Gastrocnemius medialis (tissue), 4 donors: ENCODE measurements at regions not wholly inside any gene's neighbourhood (a gene's known extent, or its start where the extent isn't known, plus 50 kb on each side); places are given as distances from the start of the nearest gene placed in this dataset.

Source experiments
- ATAC-seq, 2 donors: fragments of 150-250 bp; one replicate each; pipeline ENCODE4 v1.9.1; 2016
- DNase-seq, 2 donors: peaks; one replicate each; pipeline ENCODE4 v3.0.0-alpha.2; 2019
- H3K27ac ChIP-seq, 4 donors: fragments of 200-600 bp; sonication (generic); 1 replicate in 1 of 4; 2 replicates in 3 of 4; pipeline ENCODE4 v1.5.1; 2016 to 2018; ENCODE audit warnings: mild to moderate bottlenecking in 2 of 4, moderate library complexity in 1 of 4
- H3K27me3 ChIP-seq, 3 donors: fragments of 200-600 bp; sonication (generic) in 2 of 3; 1 replicate in 1 of 3; 2 replicates in 2 of 3; pipeline versions ENCODE4 v1.5.1 to v1.6.0; 2016 to 2019; ENCODE audit warnings: mild to moderate bottlenecking in 1 of 3, moderate library complexity in 1 of 3
- H3K36me3 ChIP-seq, 2 donors: fragments of 200-600 bp; sonication (generic) in 1 of 2; one replicate each; pipeline ENCODE4 v1.5.1; 2017 to 2018
- H3K4me1 ChIP-seq, 2 donors: fragments of 200-600 bp; sonication (generic) in 1 of 2; one replicate each; pipeline ENCODE4 v1.5.1; 2016 to 2017; ENCODE audit warnings: mild to moderate bottlenecking in 2 of 2
- H3K4me3 ChIP-seq, 4 donors: fragments of 200-600 bp; sonication (generic) in 3 of 4; 1 replicate in 1 of 4; 2 replicates in 3 of 4; pipeline ENCODE4 v1.5.1; 2016 to 2019; ENCODE audit warnings: mild to moderate bottlenecking in 2 of 4
- H3K9me3 ChIP-seq, 3 donors: fragments of 200-600 bp; sonication (generic) in 2 of 3; 1 replicate in 1 of 3; 2 replicates in 2 of 3; pipeline ENCODE4 v1.5.1; 2016 to 2019
- CTCF ChIP-seq, 5 experiments: fragments of 450-650 bp in 3 of 5; fragments of 200-600 bp in 2 of 5; sonication (generic) in 2 of 5; IDR thresholded peaks in 4 of 5; conservative IDR thresholded peaks in 1 of 5; 1 replicate in 4 of 5; 2 replicates in 1 of 5; pipeline ENCODE4 v1.5.1; 2016 to 2019; ENCODE audit warnings: antibody characterized with exemption in 5 of 5, mild to moderate bottlenecking in 3 of 5, moderate library complexity in 3 of 5
- POLR2A ChIP-seq, 2 donors: fragments of 450-650 bp; IDR thresholded peaks; one replicate each; pipeline ENCODE4 v1.6.1; 2017; ENCODE audit warnings: antibody characterized with exemption in 2 of 2, mild to moderate bottlenecking in 2 of 2, moderate library complexity in 2 of 2
- in situ Hi-C, 4 donors: fragments of 200-750 bp; cut with MboI; loops; one replicate each; pipeline versions ENCODE4 v1.15.0 to v1.8.0; 2017; ENCODE audit warnings: low sequenced_read_pairs in 4 of 4
- intact Hi-C: fragments of 100-400 bp; cut with DNase I; formaldehyde crosslinking; loops from one replicate; pipeline ENCODE4 v1.15.1; 2023; ENCODE audit warnings: low total_unique reads

- Histone ChIP-seq H3K4me3 (no peak overlapping the region), H3K27me3 (no peaks in the 10 kb centered on the region), H3K9me3 (no peaks in the 10 kb centered on the region), H3K36me3 (no peaks in the 10 kb centered on the region), H3K4me1 (no peaks in the 10 kb centered on the region), H3K27ac (no peak overlapping the region)
- in situ Hi-C loops: no loop called here
- intact Hi-C loops: no loop called here
- no peak for TF ChIP-seq CTCF (IDR thresholded peaks at IDR 0.05 in 4 of 5, conservative IDR thresholded peaks at IDR 0.05 in 1 of 5)
- TF ChIP-seq POLR2A (IDR thresholded peaks at IDR 0.05): no peak
- no peak for ATAC-seq
- DNase-seq: no peak
Measured at GRCh38 chr4:153969542-153969941, 180.7 kb upstream of the SFRP2 start.

GRCh38 chr4:153966641-153967040 lies 177.8 kb upstream of the SFRP2 start:
- Histone ChIP-seq H3K36me3 (no peaks in the 10 kb centered on the region), H3K27ac (no peak overlapping the region), H3K27me3 (no peaks in the 10 kb centered on the region), H3K4me1 (no peaks in the 10 kb centered on the region), H3K9me3 (no peaks in the 10 kb centered on the region), H3K4me3 (no peak overlapping the region)
- TF ChIP-seq CTCF (IDR thresholded peaks at IDR 0.05 in 4 of 5, conservative IDR thresholded peaks at IDR 0.05 in 1 of 5) (no peak), POLR2A (IDR thresholded peaks at IDR 0.05) (no peak)
- in situ Hi-C loops (no loop called here), intact Hi-C loops (no loop called here)
- ATAC-seq: no peak
- DNase-seq: no peak

- intact Hi-C loops: no loop called here
- Histone ChIP-seq H3K4me1 (no peaks in the 10 kb centered on the region), H3K27ac (no peak overlapping the region), H3K36me3 (no peaks in the 10 kb centered on the region), H3K4me3 (no peak overlapping the region), H3K9me3 (no peaks in the 10 kb centered on the region), H3K27me3 (no peaks in the 10 kb centered on the region)
- DNase-seq (no peak), ATAC-seq (no peak)
- in situ Hi-C loops: no loop called here
- TF ChIP-seq POLR2A (IDR thresholded peaks at IDR 0.05) (no peak), CTCF (IDR thresholded peaks at IDR 0.05 in 4 of 5, conservative IDR thresholded peaks at IDR 0.05 in 1 of 5) (no peak)
Measured at GRCh38 chr4:153963216-153963615, 174.3 kb upstream of the SFRP2 start.

- H3K4me3 ChIP-seq: no peak overlapping the region
- no peak for DNase-seq
- H3K4me1 ChIP-seq: no peaks in the 10 kb centered on the region
- ATAC-seq: no peak
- no peak for TF ChIP-seq CTCF (IDR thresholded peaks at IDR 0.05 in 4 of 5, conservative IDR thresholded peaks at IDR 0.05 in 1 of 5)
- no peak for TF ChIP-seq POLR2A (IDR thresholded peaks at IDR 0.05)
- intact Hi-C loops: no loop called here
- H3K27ac ChIP-seq: no peak overlapping the region
- in situ Hi-C loops: no loop called here
- no peaks in the 10 kb centered on the region for H3K27me3 ChIP-seq
- no peaks in the 10 kb centered on the region for H3K36me3 ChIP-seq
- no peaks in the 10 kb centered on the region for H3K9me3 ChIP-seq
Measured at GRCh38 chr4:153962311-153963039, 173.6 kb upstream of the SFRP2 start.

- Histone ChIP-seq H3K4me3 (no peak overlapping the region), H3K36me3 (no peaks in the 10 kb centered on the region), H3K27ac (no peak overlapping the region), H3K4me1 (no peaks in the 10 kb centered on the region), H3K9me3 (no peaks in the 10 kb centered on the region), H3K27me3 (no peaks in the 10 kb centered on the region)
- intact Hi-C loops (no loop called here), in situ Hi-C loops (no loop called here)
- TF ChIP-seq POLR2A (IDR thresholded peaks at IDR 0.05): no peak
- no peak for TF ChIP-seq CTCF (IDR thresholded peaks at IDR 0.05 in 4 of 5, conservative IDR thresholded peaks at IDR 0.05 in 1 of 5)
- no peak for ATAC-seq
- DNase-seq: no peak
Measured at GRCh38 chr4:153955327-153955726, 166.4 kb upstream of the SFRP2 start.
